NCI-H446 treated with DMSO at 0.1 percent for 48 hours (cell line): ENCODE measurements at regions not wholly inside any gene's neighbourhood (a gene's known extent, or its start where the extent isn't known, plus 50 kb on each side); places are given as distances from the start of the nearest gene placed in this dataset.
"Not testable (repeated sequence)": the region's sequence is repeated elsewhere in the genome, so short reads cannot be mapped to it uniquely, and the experiment has no call there.

Source experiments
- DNase-seq: peaks from one replicate; lab custom pipeline; 2025; lab: John Stamatoyannopoulos, UW

- no peak for DNase-seq
Measured at GRCh38 chr1:101370488-101370887, 133.7 kb downstream of the S1PR1 start.

DNA sequence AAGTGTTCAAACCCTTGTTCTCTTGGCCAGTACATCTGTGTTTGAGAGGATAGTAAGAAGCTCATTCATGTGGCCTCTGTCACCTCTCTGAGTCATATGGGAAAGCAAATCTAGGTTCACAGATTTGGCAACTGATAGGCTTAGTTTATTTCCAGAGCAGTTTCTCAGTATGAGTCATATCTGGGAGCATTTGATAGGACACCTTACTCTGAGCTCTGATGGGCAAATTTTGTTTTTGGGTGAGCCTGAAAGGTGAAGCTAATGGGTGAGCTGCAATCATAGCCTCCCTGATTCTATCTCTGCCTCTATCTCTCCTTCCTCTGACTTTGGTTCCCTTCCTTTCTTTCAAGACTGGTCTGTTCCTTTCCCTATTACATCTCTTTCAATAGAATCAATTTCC lies 134.4 kb downstream of the S1PR1 start:
- no peak for DNase-seq

GRCh38 chr1:101373570-101373969 lies 136.8 kb downstream of the S1PR1 start:
- DNase-seq: no peak

GRCh38 chr1:101375448-101375847 lies 138.6 kb downstream of the S1PR1 start:
- not testable (repeated sequence) for DNase-seq

DNA sequence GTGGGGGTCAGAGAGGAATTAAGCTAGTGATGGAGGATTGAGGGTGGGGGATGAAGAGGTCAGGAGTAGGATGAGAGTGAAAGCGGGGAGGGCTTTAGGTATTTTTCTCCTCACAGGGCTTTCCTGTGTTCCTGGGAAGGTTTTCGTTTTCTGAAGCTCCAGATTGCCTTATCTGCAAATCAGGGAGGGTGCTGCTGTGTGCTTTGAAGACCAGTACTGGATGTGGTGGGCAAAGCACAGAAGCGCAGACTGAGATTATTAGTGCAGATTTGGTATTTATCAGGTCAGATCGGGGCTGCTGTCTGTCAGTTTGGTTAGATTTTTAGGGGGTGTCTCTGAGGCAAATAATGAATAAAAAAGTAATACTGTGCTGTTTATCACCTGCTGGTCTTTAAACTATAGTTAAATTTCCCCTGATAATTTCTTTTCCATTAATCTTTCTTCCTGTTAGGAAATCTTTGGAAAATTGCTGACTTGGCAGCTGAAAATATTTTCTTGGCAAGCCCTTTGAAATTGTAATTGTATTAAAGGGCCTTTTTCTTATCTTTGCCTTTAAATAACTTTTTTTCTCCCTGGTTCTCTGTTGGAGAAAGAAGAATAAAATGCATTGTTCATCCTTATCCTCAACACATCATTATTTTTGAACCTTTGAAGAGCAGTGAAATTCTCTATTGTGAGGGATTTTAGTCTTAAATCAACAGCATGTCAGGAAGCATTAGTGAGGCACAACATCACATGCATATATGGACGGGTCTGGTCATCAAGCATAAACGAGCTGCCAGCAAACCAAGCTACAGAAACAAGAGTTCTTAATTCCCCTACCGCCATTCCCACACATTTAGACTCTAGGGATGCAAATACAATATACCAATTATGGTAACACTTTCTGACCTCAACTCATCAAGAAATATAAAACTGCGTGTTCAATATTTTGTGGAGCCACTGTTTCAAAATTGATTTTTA lies 139.6 kb downstream of the S1PR1 start:
- DNase-seq: no peak

DNA sequence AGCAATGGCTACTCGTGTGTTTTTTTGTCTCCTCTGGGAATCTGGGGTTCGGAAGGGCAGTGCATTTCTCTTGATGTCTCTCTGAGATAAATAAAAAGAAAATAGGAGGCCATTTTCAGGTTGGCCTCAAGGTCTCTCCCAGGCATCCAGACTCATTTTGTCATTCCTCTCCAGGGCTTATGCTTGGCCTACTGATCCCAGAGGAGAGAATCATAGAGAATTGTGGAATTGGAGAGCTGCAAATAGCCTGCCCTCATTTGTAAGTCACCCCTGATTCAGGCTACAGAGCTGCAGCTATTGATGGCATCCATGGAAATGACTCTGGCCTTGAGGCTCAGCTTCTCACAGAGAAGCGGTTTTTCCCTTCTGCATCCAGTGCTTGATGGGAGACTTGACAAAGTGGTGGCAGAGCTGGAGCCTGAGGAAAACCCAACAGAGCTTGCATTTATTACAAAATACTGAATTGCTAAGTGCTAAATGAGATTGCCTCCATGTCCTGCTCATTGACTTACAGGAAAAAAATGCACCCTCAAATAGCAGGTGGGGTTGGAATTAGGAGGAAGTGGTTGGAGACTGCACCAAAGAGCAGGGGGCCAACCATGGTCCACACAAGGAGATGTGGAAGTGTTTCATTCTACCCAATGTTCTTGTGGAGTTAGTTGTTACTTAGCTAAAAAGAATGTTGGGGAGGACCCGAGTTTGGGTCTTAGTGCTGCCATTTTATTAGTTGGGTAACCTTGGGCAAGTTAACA lies 140.4 kb downstream of the S1PR1 start:
- no peak for DNase-seq

DNA sequence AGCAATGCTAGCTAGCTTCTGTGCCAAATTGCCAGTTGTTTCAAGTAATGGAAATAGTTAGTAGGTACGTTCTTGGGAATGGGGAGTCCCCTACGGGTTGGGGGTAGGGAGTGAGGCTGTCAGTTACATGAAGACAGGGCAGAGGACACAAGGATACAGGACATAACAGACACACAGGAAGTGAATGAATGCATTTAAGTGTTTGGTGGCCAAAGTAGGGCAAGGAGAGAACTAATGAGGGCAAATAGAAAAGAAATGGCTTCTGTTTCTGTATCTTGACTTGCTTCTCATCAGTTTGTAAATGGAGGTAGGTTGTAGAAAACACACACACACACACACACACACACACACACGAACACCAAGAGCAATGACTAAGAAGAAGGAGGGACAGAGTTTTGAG lies 142.2 kb downstream of the S1PR1 start:
- DNase-seq: no peak

GRCh38 chr1:101379950-101380349 lies 143.1 kb downstream of the S1PR1 start:
- DNase-seq: no peak

DNA sequence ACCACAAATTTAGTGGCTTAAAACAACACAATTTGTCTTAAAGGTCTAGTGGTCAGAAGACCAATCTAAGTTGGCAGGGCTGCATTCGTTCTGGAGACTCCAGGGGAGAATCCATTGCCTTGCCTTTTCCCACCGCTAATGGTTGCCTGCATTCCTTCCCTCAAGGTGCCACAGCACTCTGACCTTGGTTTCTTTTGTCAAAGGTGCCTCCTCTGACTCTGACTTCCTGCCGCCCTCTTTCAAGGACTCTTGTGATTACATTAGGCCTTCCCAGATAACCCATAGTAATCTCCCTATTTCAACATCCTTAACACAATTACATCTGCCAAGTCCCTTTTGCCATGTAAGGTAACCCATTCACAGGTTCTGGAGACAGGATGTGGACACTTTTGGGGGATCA lies 145.3 kb downstream of the S1PR1 start:
- DNase-seq: no peak

DNA sequence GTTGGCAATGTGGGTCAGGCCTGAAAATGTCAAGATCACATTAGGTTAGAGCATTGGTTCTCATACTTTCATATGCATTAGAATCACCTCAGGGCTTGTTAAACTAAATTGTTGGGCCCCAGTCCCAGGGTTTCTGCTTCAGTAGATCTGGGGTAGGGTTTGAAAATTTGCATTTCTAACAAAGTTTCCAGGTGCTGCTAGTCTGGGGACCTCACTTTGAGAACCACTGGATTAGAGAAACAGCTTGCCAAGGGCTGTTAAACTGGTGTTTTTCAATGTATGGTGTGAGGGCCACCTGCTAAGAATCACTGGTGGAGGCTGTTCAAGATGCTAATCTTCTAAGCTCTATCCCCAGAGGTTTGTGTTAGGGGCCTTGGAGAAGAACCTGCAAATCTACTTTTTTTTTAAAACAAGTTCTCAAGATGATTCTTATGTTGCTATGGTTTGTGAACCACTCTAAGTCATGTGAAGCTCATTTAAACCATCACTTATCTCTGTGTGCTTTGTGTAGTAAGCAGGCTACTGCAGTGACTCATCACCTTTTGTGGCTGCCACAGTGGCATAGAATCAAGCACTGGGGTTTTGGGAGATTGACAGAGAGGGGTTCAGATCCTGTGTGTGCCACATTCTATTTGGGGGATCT lies 152.2 kb downstream of the S1PR1 start:
- DNase-seq: no peak

- no peak for DNase-seq
Measured at GRCh38 chr1:101389547-101389929, 152.7 kb downstream of the S1PR1 start.

- no peak for DNase-seq
Measured at GRCh38 chr1:101392552-101392951, 155.7 kb downstream of the S1PR1 start.

GRCh38 chr1:101394041-101394440 lies 157.2 kb downstream of the S1PR1 start:
- peak; percentile 10 for DNase-seq

- DNase-seq: no peak
Measured at GRCh38 chr1:101399222-101399621, 162.4 kb downstream of the S1PR1 start.

GRCh38 chr1:101406271-101406670 lies 169.5 kb downstream of the S1PR1 start:
- no peak for DNase-seq

DNA sequence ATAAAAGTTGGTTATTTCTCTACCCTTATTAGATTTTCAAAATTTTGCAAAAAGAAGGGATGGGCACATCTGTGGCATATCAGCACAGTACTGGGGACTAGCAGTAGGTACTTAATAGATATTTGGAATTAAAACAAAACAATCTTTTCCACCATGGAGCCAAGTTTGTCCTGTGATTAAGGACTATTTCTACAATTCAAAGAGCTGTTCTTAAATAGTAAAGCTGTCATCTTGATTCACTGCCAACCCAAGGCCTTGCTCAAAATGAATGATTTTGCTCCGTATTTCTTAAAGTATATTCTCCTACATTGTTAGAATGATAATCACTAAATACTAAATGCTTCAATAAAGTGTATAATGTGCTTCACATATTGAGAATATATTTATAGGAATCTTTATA lies 169.9 kb downstream of the S1PR1 start:
- no peak for DNase-seq

DNA sequence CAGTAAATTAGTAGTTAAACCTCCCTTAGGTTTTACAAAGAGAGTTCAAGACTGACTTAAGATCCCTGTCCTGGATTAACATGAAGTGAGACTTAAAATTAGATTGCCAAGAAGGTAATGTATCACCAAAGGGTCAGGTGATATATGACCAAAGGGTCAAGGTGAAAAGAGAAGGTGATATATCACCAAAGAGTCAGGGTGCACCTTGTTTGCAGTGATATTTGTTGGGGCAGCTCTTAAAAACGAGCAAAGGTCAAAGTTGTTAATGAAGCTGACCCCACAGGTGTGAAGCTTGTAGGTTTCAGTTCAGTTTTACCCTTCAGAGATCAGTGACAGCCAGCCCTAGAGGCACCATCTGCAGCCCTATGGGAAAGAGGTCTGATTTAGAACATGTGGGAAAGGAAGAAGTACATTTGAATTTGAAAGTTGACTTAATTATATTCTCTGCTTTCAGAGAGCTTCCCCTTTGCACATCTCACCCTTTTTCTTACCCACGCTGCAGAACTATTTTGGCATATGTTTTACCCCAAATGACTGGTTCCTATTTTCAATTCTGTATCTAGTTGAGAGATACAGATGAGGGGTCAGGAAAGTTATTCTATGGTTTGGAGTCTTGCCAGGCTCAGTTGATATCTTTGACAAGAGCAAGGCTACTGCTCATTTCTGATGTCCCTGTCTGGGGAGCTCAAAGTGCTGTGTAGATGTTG lies 170.8 kb downstream of the S1PR1 start:
- no peak for DNase-seq

DNA sequence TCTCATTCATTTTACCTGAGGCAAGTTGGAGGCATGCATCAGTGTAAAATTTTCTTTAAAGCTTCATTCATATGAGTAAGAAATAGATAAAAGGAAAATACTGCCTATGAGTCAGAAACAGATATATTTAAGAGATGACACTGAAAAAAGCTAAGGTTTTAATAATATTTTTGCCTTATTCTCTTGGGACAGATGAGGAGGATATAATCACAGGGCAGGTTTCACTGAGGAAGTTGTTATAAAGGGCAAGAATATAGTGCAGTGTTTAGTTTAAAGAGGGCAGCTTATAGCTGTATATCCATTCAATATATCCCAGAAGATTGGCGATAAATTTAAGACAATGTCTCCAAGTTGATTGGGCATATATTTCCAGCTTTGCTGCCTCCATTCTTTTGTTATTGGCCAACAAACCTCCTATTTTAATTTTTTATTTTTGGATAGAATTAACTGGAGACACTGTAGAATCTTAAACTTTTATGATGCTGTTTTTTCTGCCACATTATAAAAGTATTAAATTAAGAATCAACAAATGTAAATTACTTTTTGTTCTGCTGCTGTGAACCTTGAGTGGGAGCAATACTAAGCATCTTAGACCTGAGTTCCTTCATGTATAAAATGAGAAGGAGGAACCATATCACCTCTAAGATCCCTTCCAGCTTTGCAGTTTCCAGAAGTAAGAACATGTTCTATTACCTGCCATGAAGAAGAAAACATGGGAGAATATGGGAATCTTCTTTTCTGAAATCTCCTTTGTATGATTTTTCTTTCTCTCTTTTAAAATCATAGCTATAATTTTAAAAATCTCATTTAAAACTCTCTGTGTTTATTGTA lies 171.6 kb downstream of the S1PR1 start:
- DNase-seq: no peak

DNA sequence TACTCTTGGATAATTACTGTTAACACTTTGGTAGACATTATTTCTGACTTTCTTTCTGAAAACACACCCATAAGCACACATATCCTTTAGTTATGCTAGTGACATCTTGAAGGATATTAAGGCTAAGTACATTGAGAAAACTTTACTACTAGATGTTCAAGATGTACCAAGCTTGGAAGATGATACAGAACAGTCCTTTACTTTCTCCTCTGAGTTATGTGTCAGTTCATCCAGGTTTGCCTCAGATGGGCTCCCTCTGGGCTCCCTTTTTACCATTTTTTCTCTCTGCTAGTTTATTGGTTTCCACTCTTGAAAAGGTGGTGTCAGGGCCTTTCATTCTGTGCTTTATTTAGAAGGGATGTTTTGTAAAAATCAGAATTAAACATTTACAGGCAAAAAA lies 172.3 kb downstream of the S1PR1 start:
- DNase-seq: no peak

- no peak for DNase-seq
Measured at GRCh38 chr1:101410048-101410878, 173.4 kb downstream of the S1PR1 start.
